GM18870 (cell line): ENCODE measurements at regions not wholly inside any gene's neighbourhood (a gene's known extent, or its start where the extent isn't known, plus 50 kb on each side); places are given as distances from the start of the nearest gene placed in this dataset.

Experiments used
- ATAC-seq: cut with Tn5 transposase; IDR thresholded peaks from one replicate; pipeline ENCODE4 v1.9.1; 2021; ENCODE audit warnings: moderate library complexity; ENCODE audit not compliant: unreplicated experiment

DNA sequence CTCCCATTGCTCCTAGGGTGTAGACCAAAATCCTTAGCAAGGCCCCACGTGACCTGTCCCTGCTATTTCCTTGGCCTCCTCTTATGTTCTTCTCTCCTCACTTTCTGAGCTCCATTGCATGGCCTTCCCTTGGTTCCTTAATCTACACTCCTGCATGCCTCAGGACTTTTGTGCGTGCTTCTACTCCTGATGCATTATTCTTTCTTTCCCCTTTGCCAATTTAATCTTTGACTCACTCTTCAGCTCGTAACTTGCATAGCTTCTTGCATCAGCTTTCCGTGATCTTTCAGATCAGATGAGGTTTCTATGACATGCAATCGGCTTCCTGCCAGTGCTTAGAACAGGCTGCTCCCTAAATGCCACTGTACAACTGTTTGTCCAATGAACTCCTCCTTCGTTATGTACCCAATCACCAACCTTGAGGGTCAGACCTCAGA lies 261.6 kb upstream of the CADM1 start:
- no peak for ATAC-seq

GRCh38 chr11:115764176-115764575 lies 260.0 kb upstream of the CADM1 start:
- no peak for ATAC-seq

DNA sequence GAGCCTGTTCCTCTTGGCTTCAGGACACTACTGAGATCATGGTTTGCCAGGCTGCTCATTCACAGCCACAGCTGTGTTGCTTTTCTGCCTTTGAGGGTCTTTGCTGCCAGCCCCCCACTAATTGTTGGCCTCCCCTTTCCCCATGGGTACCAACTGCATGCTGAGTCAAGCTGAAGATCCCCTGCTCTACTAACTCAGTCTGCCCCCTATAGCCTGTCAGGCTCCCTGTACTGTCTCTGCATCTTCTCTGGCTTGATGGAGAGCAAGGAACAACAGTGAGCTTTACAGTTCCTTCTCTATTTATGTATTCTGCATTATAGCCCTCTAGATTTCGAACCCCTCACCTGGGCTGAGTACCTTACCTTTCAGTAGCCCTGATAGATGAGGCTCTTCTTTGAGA lies 257.6 kb upstream of the CADM1 start:
- ATAC-seq = no peak

GRCh38 chr11:115761348-115761747 lies 257.1 kb upstream of the CADM1 start:
- ATAC-seq = no peak

- ATAC-seq = no peak
Observed at GRCh38 chr11:115760461-115761320, 256.5 kb upstream of the CADM1 start.

DNA sequence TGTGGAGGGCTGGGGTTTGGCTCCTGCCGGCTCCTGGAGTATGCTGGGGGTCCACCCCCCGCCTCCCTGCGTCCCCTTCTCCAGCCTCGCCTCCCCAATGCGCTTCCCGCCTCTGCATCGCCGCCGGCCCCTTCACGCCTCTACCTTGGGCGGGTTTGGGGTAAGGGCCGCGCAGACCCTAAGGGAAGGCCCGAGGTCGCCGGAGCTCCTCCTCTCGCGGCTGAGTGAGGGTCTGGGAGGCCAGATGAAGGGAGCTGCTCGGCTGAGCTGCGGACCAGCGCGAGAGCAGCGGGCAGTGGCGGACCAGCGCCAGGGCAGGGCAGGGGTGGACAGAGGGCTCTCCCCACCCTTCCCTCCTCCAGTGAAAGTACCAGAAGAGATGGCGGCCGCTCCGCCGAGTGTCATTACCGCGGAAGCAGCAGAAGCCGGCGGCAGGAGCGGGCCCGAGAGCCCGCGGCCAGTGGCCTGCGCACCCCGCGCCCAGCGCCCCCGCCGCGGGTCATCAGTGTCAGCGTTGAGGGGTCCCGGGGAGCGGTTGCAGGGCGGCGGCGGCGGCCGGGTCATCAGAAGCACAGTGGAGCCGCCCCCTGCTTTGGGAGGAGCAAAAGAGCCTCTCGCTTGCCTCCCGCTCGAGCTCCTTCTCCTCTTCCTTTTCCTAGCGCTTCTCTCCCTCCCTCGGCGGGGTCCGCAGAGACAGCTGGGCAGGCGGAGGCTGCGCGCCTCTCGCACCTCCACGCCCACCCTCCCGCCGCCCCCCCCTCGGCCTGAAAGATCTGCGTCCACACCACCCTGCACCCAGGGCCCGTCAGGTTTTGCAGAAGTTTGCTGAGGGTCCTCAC lies 255.6 kb upstream of the CADM1 start:
- no peak for ATAC-seq

- no peak for ATAC-seq
Observed at GRCh38 chr11:115758011-115758410, 253.8 kb upstream of the CADM1 start.

GRCh38 chr11:115751243-115752015 lies 247.2 kb upstream of the CADM1 start:
- no peak for ATAC-seq

DNA sequence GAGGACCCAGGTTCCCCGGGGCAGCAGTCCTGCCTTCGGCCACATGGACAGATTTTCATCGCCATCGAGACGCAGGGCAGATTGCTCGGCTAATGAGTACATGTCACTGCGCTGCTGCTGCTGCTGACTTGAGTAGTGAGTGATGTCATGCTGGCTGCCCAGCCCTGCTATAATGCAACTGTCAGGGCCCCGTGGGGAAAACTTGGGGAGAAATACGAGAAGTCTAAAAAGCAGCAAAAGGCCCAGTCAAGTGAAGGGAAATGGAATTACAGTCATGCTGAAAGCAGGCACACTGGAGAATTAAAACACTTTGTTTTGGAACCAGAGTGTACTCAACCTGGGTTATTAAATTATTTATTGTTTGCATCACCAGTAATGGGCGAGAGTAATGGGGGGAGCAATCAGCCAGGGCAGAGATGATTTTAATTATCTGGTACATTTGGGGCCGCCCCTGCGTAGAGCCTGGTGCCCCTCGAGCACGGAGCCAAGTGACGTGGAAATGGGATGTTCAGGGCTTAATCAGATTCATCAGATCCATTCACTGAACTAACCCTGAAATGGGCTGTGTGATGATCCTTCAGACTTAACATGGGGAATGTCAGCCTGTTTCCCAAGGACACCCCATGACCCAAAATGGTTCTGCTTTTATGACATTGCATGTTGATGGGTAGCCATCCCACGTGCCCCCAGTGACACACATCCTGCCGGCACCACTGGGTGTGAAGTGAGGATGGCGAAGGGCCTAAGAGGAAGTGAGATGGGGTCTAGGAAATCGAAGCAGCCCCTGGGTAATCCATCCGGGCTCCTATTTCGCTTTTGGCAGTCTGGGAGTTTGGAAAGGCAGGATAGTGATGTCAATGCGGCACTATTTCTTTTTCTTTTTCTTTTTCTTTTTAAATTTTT lies 241.6 kb upstream of the CADM1 start:
- ATAC-seq = no peak

DNA sequence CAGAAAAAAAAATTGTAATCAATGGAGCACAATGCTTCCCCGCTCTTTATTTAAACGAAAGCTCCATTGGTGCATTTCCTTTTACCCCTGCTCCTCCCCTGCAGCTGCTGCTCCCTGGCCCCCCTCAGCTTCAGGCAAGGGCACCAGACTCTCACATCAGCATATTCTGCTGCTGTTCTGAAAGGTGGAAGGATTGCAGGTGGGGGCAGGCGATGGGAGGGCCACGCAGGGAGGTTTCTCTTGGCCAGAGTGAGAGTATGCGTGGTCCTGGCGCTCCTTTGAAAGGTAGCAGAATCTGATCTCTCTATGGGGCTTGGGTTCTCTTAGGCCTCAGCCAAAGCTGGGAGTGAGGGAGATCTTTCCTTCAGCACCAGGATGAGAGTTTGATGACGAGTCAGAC lies 240.9 kb upstream of the CADM1 start:
- ATAC-seq = no peak

DNA sequence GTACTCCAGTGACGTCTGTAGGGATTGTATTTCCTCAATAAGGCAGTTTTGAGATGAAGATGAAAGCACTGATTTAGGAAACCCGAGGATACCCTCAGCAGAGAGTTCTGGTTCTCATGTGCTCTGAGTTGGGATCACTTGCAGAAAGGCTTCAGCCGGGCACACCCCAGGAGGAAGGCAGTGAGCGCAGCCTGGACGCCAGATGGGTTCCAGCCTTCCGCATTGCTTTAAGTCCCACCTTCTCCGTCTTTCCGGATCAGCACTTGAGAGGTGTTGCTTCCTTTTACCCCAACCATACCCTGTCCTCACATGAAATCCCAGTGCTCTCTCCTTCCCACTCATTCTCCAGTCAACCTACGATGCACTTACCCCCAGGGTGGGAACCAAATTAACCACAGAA lies 239.5 kb upstream of the CADM1 start:
- ATAC-seq = no peak

DNA sequence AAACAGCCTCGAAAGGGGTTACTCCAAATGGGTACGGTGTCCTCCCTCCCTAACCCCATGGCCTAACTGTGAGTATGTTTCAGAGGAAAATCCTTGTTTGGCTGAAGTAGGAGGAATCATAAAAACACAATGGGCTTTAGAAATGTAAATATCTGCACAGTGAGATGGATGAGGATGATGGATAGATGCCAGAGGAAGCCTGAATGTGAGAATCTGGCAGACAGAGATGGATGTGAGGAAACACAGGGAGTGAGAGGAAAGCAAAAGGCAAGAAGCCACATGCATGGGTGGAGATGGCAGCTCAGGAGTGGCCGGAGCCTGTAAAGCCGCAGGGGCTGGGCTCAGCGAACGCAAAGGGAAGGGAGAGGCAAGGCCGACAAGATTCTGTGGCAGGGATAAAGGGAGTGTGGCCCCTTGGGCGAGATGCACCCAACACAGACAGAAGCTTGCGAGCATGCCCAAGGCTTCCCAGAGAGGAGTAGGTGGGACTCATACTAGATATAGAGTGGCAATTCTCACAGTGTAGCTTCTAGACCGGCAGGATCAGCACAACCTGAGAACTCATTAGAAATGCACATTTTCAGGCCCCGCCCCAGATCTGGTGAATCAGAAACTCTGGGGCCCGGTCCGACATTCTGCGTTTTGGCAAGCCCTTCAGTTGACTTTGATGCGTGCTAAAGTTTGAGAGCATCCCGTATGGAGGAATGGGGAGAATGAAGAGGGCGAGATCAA lies 237.3 kb upstream of the CADM1 start:
- no peak for ATAC-seq

GRCh38 chr11:115740324-115740723 lies 236.1 kb upstream of the CADM1 start:
- no peak for ATAC-seq

- no peak for ATAC-seq
Observed at GRCh38 chr11:115739878-115740277, 235.7 kb upstream of the CADM1 start.

DNA sequence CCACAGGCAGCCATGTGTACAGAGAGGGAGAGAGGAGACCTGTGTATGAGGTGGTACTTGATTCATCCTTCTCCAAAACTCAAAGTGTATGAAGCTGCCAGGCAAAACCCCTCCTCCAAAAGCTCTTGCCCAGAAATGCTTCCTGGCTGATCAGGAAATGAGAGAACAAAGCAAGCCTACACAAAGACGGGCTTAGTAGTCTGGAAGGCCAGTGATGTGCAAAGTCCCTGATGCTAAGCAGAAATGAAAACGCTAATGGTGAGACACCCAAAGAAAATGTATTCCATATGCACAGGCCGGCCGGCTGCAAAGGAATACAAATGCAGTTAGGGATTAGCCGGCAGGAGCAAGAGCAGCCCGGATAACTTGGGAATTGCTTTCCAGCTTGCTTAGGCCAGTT lies 234.9 kb upstream of the CADM1 start:
- no peak for ATAC-seq

DNA sequence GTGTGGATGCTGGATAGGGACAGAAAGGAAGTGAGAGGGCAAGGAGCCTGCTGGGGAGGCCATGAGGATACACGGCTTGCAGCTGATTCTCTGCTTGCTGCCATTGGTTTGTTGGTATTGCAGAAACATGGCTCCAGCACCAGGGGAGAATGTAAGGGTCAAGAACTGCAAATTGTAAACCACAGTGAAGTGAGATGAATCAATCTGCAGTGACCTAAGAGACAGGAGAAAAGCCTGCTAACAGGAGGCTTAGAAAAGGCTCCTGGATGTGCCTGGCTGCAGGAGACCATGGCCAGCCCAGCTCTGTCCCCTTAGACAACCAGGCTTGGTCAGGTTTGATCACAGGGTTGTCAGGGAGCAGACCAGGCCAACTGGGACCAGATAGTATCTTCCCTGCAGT lies 233.7 kb upstream of the CADM1 start:
- no peak for ATAC-seq

DNA sequence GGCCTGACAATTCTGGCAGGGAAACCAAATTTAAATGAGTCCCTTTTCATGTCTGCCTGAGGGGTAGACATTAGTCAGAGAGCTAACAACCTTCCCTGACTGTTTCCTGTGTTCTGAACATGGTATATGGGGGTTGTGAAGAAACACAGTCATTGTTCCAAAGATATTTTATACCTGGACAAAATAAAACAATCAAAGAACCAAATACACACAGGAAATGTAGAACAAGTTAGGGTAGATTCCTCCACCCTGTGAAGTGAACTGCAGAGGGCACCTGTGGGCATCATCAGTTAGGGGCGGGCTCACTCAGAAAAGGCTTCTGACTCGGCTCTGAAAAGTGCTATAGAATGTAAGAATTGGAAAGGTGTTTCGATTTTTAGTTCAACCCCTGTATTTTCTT lies 231.9 kb upstream of the CADM1 start:
- no peak for ATAC-seq

DNA sequence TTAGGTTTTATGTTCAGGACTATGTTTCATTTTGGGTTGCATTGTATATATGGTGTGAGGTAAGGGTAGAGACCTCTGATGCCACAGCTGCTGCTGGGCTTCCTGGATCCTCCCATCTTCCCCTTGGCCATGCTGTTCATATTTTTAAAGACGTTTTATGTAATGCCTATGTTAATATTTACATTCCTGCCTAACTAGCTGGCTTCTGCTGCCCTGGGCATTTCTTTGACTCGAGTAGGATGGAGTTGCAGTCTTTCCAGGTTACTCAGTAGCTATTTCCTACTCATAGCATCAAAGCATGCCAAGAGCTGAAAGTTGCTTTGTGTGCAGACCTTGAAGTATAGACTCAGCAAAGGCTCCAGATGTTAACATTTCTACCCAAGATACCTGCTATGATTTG lies 220.5 kb upstream of the CADM1 start:
- ATAC-seq = no peak

GRCh38 chr11:115722711-115723110 lies 218.5 kb upstream of the CADM1 start:
- no peak for ATAC-seq
